ENCODE measurements at regions not wholly inside any gene's neighbourhood (a gene's known extent, or its start where the extent isn't known, plus 50 kb on each side); places are given as distances from the start of the nearest gene placed in this dataset.

DNA sequence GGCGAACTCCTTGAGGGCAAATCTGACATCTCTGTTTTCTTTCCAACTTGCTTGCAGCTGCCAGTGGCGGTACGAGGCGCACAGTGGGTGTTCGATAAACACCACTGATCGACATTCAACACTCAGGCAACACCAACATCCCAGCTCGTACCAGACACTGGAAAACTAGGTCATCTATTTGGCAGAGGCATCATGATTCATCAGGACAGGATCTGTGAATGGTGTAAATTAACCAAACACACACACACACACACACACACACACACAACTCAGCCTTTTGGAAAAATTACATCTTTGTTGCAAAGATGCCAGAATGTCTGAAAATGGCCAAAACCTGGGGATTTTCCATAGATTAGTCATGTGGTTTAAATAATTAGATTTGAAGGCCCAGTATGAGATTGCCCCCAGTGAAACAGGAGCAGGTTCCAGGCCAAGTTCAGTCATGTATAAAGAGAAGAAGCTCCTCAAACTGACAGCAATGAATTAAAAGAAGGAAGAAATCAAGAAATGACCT is 150.5 kb upstream of the NCKAP5 start:
- no peaks in the 10 kb centered on the region for H3K36me3 ChIP-seq (ENCODE audit: control insufficient read depth in 2 of 4, insufficient read depth in 4 of 4, low read length in 3 of 4)
- 0 out of 4 replicates have a peak, but pooled peaks cover 0 to 3% of the 10 kb centered on the region in 2 experiments for H3K9me3 ChIP-seq (ENCODE audit: insufficient read depth in 2 of 2, low read depth in 1 of 2, low read length in 1 of 2)
- no peak overlapping the region for H3K27ac ChIP-seq (ENCODE audit: low read depth, low read length)
- no peak overlapping the region for H2BK20ac ChIP-seq (ENCODE audit: low read length)
- CTCF ChIA-PET (ENCODE audit: partially characterized antibody) = interaction anchor here (0.6 to 1.4 kb wide), 2 partner anchors 9 to 1075 kb away, joined by 3 to 4 read pairs; no protein-coding TSS in a partner anchor
- POLR2A ChIA-PET (ENCODE audit: partially characterized antibody) = no interaction called here
- no peaks in the 10 kb centered on the region for H3K79me2 ChIP-seq (ENCODE audit: control insufficient read depth in 1 of 2, insufficient read depth in 2 of 2, low read length in 2 of 2)
- no peak overlapping the region for H3K4ac ChIP-seq (replicated peaks; ENCODE audit: insufficient read length, low read depth, low read length)
- no peak overlapping the region for H3K23ac ChIP-seq (ENCODE audit: insufficient read length)
- no peak overlapping the region for H2AK5ac ChIP-seq (ENCODE audit: low read depth, low read length)
- H3K4me1 ChIP-seq (replicated peaks in 1 of 4; ENCODE audit: control insufficient read depth in 3 of 4, insufficient read depth in 4 of 4, low read length in 3 of 4) = no peaks in the 10 kb centered on the region
- FAIRE-seq = no peak
- no peak overlapping the region for H3K14ac ChIP-seq (ENCODE audit: insufficient read length)
- no peak overlapping the region for H2BK5ac ChIP-seq (ENCODE audit: low read depth, low read length)
- no peak overlapping the region for H4K8ac ChIP-seq (ENCODE audit: extremely low read depth, insufficient read depth, low read length)
- WGBS, 2 experiments (ENCODE audit: extremely low coverage in 1 of 2, insufficient coverage in 1 of 2, insufficient read length in 1 of 2, insufficient replicate concordance in 2 of 2, low coverage in 1 of 2, low lambda C conversion rate in 2 of 2, missing lambda C conversion rate in 1 of 2) = 93% methylated on average over 7 of the region's 7 CpGs; no CpG with 5 or more reads in 1 of the 2 experiments
- H3K4me2 ChIP-seq (ENCODE audit: insufficient read depth in 1 of 2, low read depth in 2 of 2, low read length in 2 of 2) = no peak overlapping the region
- no peak for DNase-seq (ENCODE audit: low read depth in 1 of 2, low spot score in 2 of 2)
- no peaks in the 10 kb centered on the region for H3K23me2 ChIP-seq (ENCODE audit: low read depth, low read length)
- no peaks in the 10 kb centered on the region for H3K27me3 ChIP-seq (replicated peaks in 1 of 4; ENCODE audit: control insufficient read depth in 3 of 4, extremely low read depth in 1 of 4, insufficient read depth in 3 of 4, low read length in 3 of 4)
- no peaks in the 10 kb centered on the region for H4K20me1 ChIP-seq (replicated peaks in 1 of 2; ENCODE audit: control insufficient read depth in 1 of 2, insufficient read depth in 2 of 2, low read length in 2 of 2)
- 0 out of 2 replicates have a peak overlapping the region, but pooled peaks have one; percentile 20 for H3K18ac ChIP-seq (ENCODE audit: extremely low read depth, low read length)
- no peak overlapping the region for H2BK12ac ChIP-seq (ENCODE audit: low read depth, low read length)
- H4K91ac ChIP-seq (replicated peaks; ENCODE audit: insufficient read length, low read length) = no peak overlapping the region
- H2BK15ac ChIP-seq (ENCODE audit: low read length) = no peak overlapping the region
- H2BK120ac ChIP-seq (replicated peaks; ENCODE audit: low read depth, low read length) = no peak overlapping the region
- H3K79me1 ChIP-seq (ENCODE audit: low read depth, low read length) = no peaks in the 10 kb centered on the region
- H3K56ac ChIP-seq (replicated peaks; ENCODE audit: insufficient read length, low read depth, low read length) = no peak overlapping the region
- H3K4me3 ChIP-seq (ENCODE audit: extremely low read depth in 1 of 4, insufficient read depth in 2 of 4, low read depth in 3 of 4, low read length in 4 of 4) = no peak overlapping the region
- no peak overlapping the region for H2AFZ ChIP-seq (ENCODE audit: low read length)
- no peak overlapping the region for H3K9ac ChIP-seq (replicated peaks in 1 of 4; ENCODE audit: extremely low read depth in 1 of 4, low read depth in 3 of 4, low read length in 3 of 4)
- H4K5ac ChIP-seq (ENCODE audit: insufficient read length, low read depth, low read length) = no peak overlapping the region
- TF ChIP-seq SAP30 (IDR thresholded peaks at IDR 0.05; ENCODE audit: insufficient read depth, insufficient replicate concordance, low read length) (no peak), KDM1A (IDR thresholded peaks at IDR 0.05; ENCODE audit: borderline replicate concordance, low read length) (no peak), NRF1 (IDR thresholded peaks at IDR 0.05; ENCODE audit: low read depth, low read length) (no peak), JUN (IDR thresholded peaks at IDR 0.05; ENCODE audit: low read depth, low read length) (no peak), GABPA (IDR thresholded peaks at IDR 0.05; ENCODE audit: borderline replicate concordance, insufficient read depth, low read length) (no peak), ZNF274 (IDR thresholded peaks at IDR 0.05; ENCODE audit: borderline replicate concordance, extremely low read depth, low read length) (no peak), KDM4A (IDR thresholded peaks at IDR 0.05; ENCODE audit: low read depth, low read length, severe bottlenecking) (no peak), GTF2F1 (IDR thresholded peaks at IDR 0.05; ENCODE audit: borderline replicate concordance, low read depth, low read length) (no peak), SP4 (IDR thresholded peaks at IDR 0.05; ENCODE audit: low read length) (no peak), SP1 (IDR thresholded peaks at IDR 0.05; ENCODE audit: low read depth, low read length) (no peak), CHD1 (IDR thresholded peaks at IDR 0.05; ENCODE audit: low read depth, low read length) (no peak)
- TF ChIP-seq, protein P1, sequence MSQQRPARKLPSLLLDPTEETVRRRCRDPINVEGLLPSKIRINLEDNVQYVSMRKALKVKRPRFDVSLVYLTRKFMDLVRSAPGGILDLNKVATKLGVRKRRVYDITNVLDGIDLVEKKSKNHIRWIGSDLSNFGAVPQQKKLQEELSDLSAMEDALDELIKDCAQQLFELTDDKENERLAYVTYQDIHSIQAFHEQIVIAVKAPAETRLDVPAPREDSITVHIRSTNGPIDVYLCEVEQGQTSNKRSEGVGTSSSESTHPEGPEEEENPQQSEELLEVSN (IDR thresholded peaks at IDR 0.05) = no peak
- TF ChIP-seq, protein P2, sequence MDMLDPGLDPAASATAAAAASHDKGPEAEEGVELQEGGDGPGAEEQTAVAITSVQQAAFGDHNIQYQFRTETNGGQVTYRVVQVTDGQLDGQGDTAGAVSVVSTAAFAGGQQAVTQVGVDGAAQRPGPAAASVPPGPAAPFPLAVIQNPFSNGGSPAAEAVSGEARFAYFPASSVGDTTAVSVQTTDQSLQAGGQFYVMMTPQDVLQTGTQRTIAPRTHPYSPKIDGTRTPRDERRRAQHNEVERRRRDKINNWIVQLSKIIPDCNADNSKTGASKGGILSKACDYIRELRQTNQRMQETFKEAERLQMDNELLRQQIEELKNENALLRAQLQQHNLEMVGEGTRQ (IDR thresholded peaks at IDR 0.05; ENCODE audit: low read length) = no peak

All from H1 (cell line).